HCT116 (cell line): ENCODE measurements at regions not wholly inside any gene's neighbourhood (a gene's known extent, or its start where the extent isn't known, plus 50 kb on each side); places are given as distances from the start of the nearest gene placed in this dataset.

Source experiments
- POLR2AphosphoS5 ChIP-seq: IDR thresholded peaks from 2 replicates; pipeline ENCODE4 v1.6.1; 2011; ENCODE audit warnings: mild to moderate bottlenecking, low read depth, low read length, moderate library complexity
- TCF7L2 ChIP-seq: IDR thresholded peaks from 2 replicates; pipeline ENCODE4 v1.7.0; 2011; ENCODE audit warnings: borderline replicate concordance, inconsistent platforms; ENCODE audit not compliant: insufficient read depth, insufficient read length; ENCODE audit errors: extremely low read depth
- YY1 ChIP-seq: IDR thresholded peaks from 2 replicates; pipeline ENCODE4 v1.6.1; 2011; ENCODE audit warnings: low read length, low read depth, moderate library complexity, mild to moderate bottlenecking; ENCODE audit not compliant: insufficient replicate concordance; ENCODE audit errors: extremely low read depth
- TF ChIP-seq, protein P1 (sequence below), 3 experiments: fragments of 200-600 bp in 1 of 3; sonication (generic) in 1 of 3; IDR thresholded peaks in 2 of 3; conservative IDR thresholded peaks in 1 of 3; 2 replicates each; pipeline ENCODE4 v1.5.1; 2012 to 2017; ENCODE audit warnings: low read depth in 2 of 3, low read length in 2 of 3, antibody characterized with exemption in 1 of 3, borderline replicate concordance in 1 of 3, control low read depth in 1 of 3, mild to moderate bottlenecking in 1 of 3, mixed read lengths in 1 of 3, mixed run types in 1 of 3, moderate library complexity in 1 of 3; ENCODE audit not compliant: insufficient read depth in 1 of 3

- TF ChIP-seq YY1 (no peak), TCF7L2 (no peak), POLR2AphosphoS5 (no peak)
- TF ChIP-seq, protein P1, sequence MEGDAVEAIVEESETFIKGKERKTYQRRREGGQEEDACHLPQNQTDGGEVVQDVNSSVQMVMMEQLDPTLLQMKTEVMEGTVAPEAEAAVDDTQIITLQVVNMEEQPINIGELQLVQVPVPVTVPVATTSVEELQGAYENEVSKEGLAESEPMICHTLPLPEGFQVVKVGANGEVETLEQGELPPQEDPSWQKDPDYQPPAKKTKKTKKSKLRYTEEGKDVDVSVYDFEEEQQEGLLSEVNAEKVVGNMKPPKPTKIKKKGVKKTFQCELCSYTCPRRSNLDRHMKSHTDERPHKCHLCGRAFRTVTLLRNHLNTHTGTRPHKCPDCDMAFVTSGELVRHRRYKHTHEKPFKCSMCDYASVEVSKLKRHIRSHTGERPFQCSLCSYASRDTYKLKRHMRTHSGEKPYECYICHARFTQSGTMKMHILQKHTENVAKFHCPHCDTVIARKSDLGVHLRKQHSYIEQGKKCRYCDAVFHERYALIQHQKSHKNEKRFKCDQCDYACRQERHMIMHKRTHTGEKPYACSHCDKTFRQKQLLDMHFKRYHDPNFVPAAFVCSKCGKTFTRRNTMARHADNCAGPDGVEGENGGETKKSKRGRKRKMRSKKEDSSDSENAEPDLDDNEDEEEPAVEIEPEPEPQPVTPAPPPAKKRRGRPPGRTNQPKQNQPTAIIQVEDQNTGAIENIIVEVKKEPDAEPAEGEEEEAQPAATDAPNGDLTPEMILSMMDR (IDR thresholded peaks at IDR 0.05 in 2 of 3, conservative IDR thresholded peaks at IDR 0.05 in 1 of 3; ENCODE audit: borderline replicate concordance in 1 of 3, insufficient read depth in 1 of 3, low read depth in 2 of 3, low read length in 2 of 3) = no peak
These were observed 110.2 kb upstream of the EPHA3 start for GRCh38 chr3:88997260-88997659.
